H9 (cell line): ENCODE measurements at regions not wholly inside any gene's neighbourhood (a gene's known extent, or its start where the extent isn't known, plus 50 kb on each side); places are given as distances from the start of the nearest gene placed in this dataset.

Experiments used
- DNase-seq: peaks from one replicate; pipeline ENCODE4 v3.0.0-alpha.2; 2017
- H2AFZ ChIP-seq: one replicate; pipeline ENCODE4 v1.6.1; 2013; ENCODE audit warnings: mild to moderate bottlenecking, low read length, control low read depth, moderate library complexity
- H2AK5ac ChIP-seq: 2 replicates; pipeline ENCODE4 v1.6.1; 2013; ENCODE audit warnings: low read length, control low read depth, mixed read lengths; ENCODE audit not compliant: insufficient read length
- H2BK120ac ChIP-seq: one replicate; pipeline ENCODE4 v1.6.1; 2013; ENCODE audit warnings: low read depth, mild to moderate bottlenecking, low read length, control low read depth, inconsistent platforms; ENCODE audit not compliant: poor library complexity, severe bottlenecking
- H2BK12ac ChIP-seq: 2 replicates; pipeline ENCODE4 v1.6.1; 2013; ENCODE audit warnings: low read length, control low read depth, mixed read lengths, low read depth; ENCODE audit not compliant: insufficient read length
- H2BK15ac ChIP-seq: 2 replicates; pipeline ENCODE4 v1.6.1; 2013; ENCODE audit warnings: low read depth, low read length, control low read depth
- H2BK20ac ChIP-seq: one replicate; pipeline ENCODE4 v1.6.1; 2013; ENCODE audit warnings: low read depth, mild to moderate bottlenecking, low read length, control low read depth, inconsistent platforms; ENCODE audit not compliant: poor library complexity, severe bottlenecking
- H2BK5ac ChIP-seq: 2 replicates; pipeline ENCODE4 v1.6.1; 2013; ENCODE audit warnings: low read length, control low read depth, mixed read lengths; ENCODE audit not compliant: insufficient read length
- H3K14ac ChIP-seq: 2 replicates; pipeline ENCODE4 v1.6.1; 2013; ENCODE audit warnings: low read length, control low read depth; ENCODE audit not compliant: insufficient read depth
- H3K18ac ChIP-seq: 2 replicates; pipeline ENCODE4 v1.6.1; 2013; ENCODE audit warnings: low read depth, mild to moderate bottlenecking, mixed read lengths, low read length, control low read depth; ENCODE audit not compliant: insufficient read length
- H3K23ac ChIP-seq: 2 replicates; pipeline ENCODE4 v1.6.1; 2013; ENCODE audit warnings: low read length, control low read depth, mixed read lengths, low read depth; ENCODE audit not compliant: insufficient read length
- H3K23me2 ChIP-seq: 2 replicates; pipeline ENCODE4 v1.6.1; 2013; ENCODE audit warnings: low read depth, mild to moderate bottlenecking, mixed read lengths, low read length, control low read depth; ENCODE audit not compliant: insufficient read length, poor library complexity, severe bottlenecking
- H3K27ac ChIP-seq: 2 replicates; pipeline ENCODE4 v1.5.1; 2013; ENCODE audit warnings: low read length, control low read depth, mixed read lengths, low read depth; ENCODE audit not compliant: insufficient read length
- H3K27me3 ChIP-seq: 2 replicates; pipeline ENCODE4 v1.6.1; 2013; ENCODE audit warnings: low read length, control low read depth, inconsistent platforms; ENCODE audit not compliant: insufficient read depth
- H3K4ac ChIP-seq: 2 replicates; pipeline ENCODE4 v1.6.1; 2013; ENCODE audit warnings: low read depth, mild to moderate bottlenecking, control low read depth, inconsistent platforms, low read length, moderate library complexity
- H3K4me1 ChIP-seq: 2 replicates; pipeline ENCODE4 v1.6.1; 2013; ENCODE audit warnings: low read length, control low read depth, inconsistent platforms; ENCODE audit not compliant: insufficient read depth
- H3K4me2 ChIP-seq: 2 replicates; pipeline ENCODE4 v1.6.1; 2013; ENCODE audit warnings: low read length, control low read depth, mixed read lengths; ENCODE audit not compliant: insufficient read length, insufficient read depth
- H3K56ac ChIP-seq: 2 replicates; pipeline ENCODE4 v1.6.1; 2013; ENCODE audit warnings: low read depth, mild to moderate bottlenecking, mixed read lengths, low read length, control low read depth; ENCODE audit not compliant: insufficient read length
- H3K79me1 ChIP-seq: 2 replicates; pipeline ENCODE4 v1.6.1; 2013; ENCODE audit warnings: low read depth, mild to moderate bottlenecking, moderate library complexity, low read length, control low read depth, inconsistent platforms; ENCODE audit not compliant: insufficient read depth, poor library complexity, severe bottlenecking
- H3K79me2 ChIP-seq: 2 replicates; pipeline ENCODE4 v1.6.1; 2013; ENCODE audit warnings: low read length, control low read depth, inconsistent platforms; ENCODE audit not compliant: insufficient read depth
- H3K9ac ChIP-seq: 2 replicates; pipeline ENCODE4 v1.6.1; 2013; ENCODE audit warnings: low read length, control low read depth, mixed read lengths; ENCODE audit not compliant: insufficient read length; ENCODE audit errors: extremely low read depth
- H3K9me3 ChIP-seq: one replicate; pipeline ENCODE4 v1.6.1; 2013; ENCODE audit warnings: low read depth, low read length, inconsistent platforms; ENCODE audit not compliant: control insufficient read depth
- H3T11ph ChIP-seq: one replicate; pipeline ENCODE4 v1.6.1; 2013; ENCODE audit warnings: mild to moderate bottlenecking, low read length, control low read depth, inconsistent platforms
- H4K20me1 ChIP-seq: one replicate; pipeline ENCODE4 v1.6.1; 2013; ENCODE audit not compliant: control insufficient read depth, insufficient read length, insufficient read depth
- H4K5ac ChIP-seq: 2 replicates; pipeline ENCODE4 v1.6.1; 2013; ENCODE audit warnings: low read depth, mild to moderate bottlenecking, mixed read lengths, low read length, control low read depth; ENCODE audit not compliant: insufficient read length
- H4K8ac ChIP-seq: replicated peaks from 2 replicates; pipeline ENCODE4 v1.6.1; 2013; ENCODE audit warnings: low read length, control low read depth, mixed read lengths, low read depth; ENCODE audit not compliant: insufficient read length
- H4K91ac ChIP-seq: 2 replicates; pipeline ENCODE4 v1.6.1; 2013; ENCODE audit warnings: low read depth, mild to moderate bottlenecking, moderate library complexity, mixed read lengths, low read length, control low read depth; ENCODE audit not compliant: insufficient read length
- H3K27ac Mint-ChIP-seq, 3 experiments: 2 replicates in 2 of 3; 3 replicates in 1 of 3; pipeline ENCODE4 v1.8.0; 2020 to 2021; ENCODE audit warnings: mixed read lengths in 3 of 3, mild to moderate bottlenecking in 1 of 3, moderate library complexity in 1 of 3
- H3K27me3 Mint-ChIP-seq: 2 replicates; pipeline ENCODE4 v1.8.0; 2021; ENCODE audit warnings: low read depth, mild to moderate bottlenecking, moderate library complexity, mixed read lengths
- H3K36me3 Mint-ChIP-seq, 3 experiments: 2 replicates in 2 of 3; 3 replicates in 1 of 3; pipeline ENCODE4 v1.8.0; 2020 to 2021; ENCODE audit warnings: low read depth in 3 of 3, mixed read lengths in 3 of 3; ENCODE audit not compliant: insufficient read depth in 1 of 3
- H3K4me1 Mint-ChIP-seq, 2 experiments: 2 replicates each; pipeline ENCODE4 v1.8.0; 2020; ENCODE audit warnings: mixed read lengths in 2 of 2
- H3K4me3 Mint-ChIP-seq, 2 experiments: 2 replicates in 1 of 2; 3 replicates in 1 of 2; pipeline ENCODE4 v1.8.0; 2020 to 2021; ENCODE audit warnings: mild to moderate bottlenecking in 2 of 2, mixed read lengths in 2 of 2, moderate library complexity in 1 of 2
- H3K9me3 Mint-ChIP-seq, 2 experiments: 2 replicates in 1 of 2; 3 replicates in 1 of 2; pipeline ENCODE4 v1.8.0; 2020; ENCODE audit warnings: mild to moderate bottlenecking in 2 of 2, mixed read lengths in 2 of 2, moderate library complexity in 1 of 2
- CTCF ChIP-seq: fragments of 200-600 bp; sonication (generic); conservative IDR thresholded peaks from 3 replicates; pipeline ENCODE4 v1.8.0; 2021; ENCODE audit warnings: antibody characterized with exemption, mild to moderate bottlenecking
- WGBS: extraction: QIAGEN DNeasy Blood & Tissue Kit; methylation state at CpG from one replicate; pipeline ENCODE4 v1.1.7; 2013; ENCODE audit warnings: missing lambda C conversion rate, low lambda C conversion rate, mixed read lengths; ENCODE audit not compliant: insufficient read length; ENCODE audit errors: extremely low coverage; 5-methylcytosine and 5-hydroxymethylcytosine counted together

DNA sequence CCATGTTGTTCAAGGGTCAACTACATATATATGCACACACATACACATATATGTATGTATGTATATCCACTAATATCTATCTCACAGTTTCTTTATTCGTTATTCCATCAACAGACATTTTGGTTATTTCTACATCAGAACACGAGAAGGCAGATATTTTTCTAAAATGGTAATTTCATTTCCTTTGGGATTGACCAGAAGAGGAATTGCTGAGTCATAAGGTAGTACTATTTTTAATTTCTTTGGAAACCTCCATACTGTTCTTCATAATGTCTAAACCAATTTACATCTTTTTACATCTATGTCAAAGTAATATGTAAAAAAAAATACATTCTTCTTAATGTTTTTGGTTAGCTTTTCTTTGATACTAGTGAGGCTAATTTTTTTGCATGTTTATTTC lies 630.7 kb upstream of the GCFC2 start:
- Mint-ChIP-seq H3K4me1 (no peaks in the 10 kb centered on the region), H3K9me3 (peaks cover 1 to 6% of the 10 kb centered on the region in 2 experiments; a peak in 3 of 5 replicates), H3K36me3 (peaks cover 0 to 3% (median 0%) of the 10 kb centered on the region in 3 experiments; a peak in 4 of 7 replicates), H3K4me3 (no peak overlapping the region), H3K27ac (no peak overlapping the region), H3K27me3 (no peaks in the 10 kb centered on the region)
- Histone ChIP-seq H3K14ac (no peak overlapping the region), H2AFZ (no peak overlapping the region), H3K56ac (no peak overlapping the region), H2AK5ac (no peak overlapping the region), H2BK15ac (no peak overlapping the region), H3K27me3 (no peaks in the 10 kb centered on the region), H2BK12ac (no peak overlapping the region), H4K20me1 (no peaks in the 10 kb centered on the region), H3K9ac (no peak overlapping the region), H2BK120ac (no peak overlapping the region), H3K18ac (no peak overlapping the region), H3K27ac (no peak overlapping the region), H3K4ac (no peak overlapping the region), H3K4me1 (no peaks in the 10 kb centered on the region), H3K79me2 (no peaks in the 10 kb centered on the region), H3K23ac (no peak overlapping the region), H3K23me2 (no peaks in the 10 kb centered on the region), H3K4me2 (no peak overlapping the region), H3K9me3 (no peaks in the 10 kb centered on the region), H2BK20ac (no peak overlapping the region), H4K5ac (no peak overlapping the region), H4K8ac (no peak overlapping the region), H3T11ph (no peak overlapping the region), H4K91ac (no peak overlapping the region), H3K79me1 (no peaks in the 10 kb centered on the region), H2BK5ac (no peak overlapping the region)
- WGBS, result no CpG with 5 or more reads among the region's 2 CpGs
- no peak for DNase-seq
- TF ChIP-seq CTCF, result no peak
